Right renal cortex interstitium (tissue), 3 donors: ENCODE measurements at regions not wholly inside any gene's neighbourhood (a gene's known extent, or its start where the extent isn't known, plus 50 kb on each side); places are given as distances from the start of the nearest gene placed in this dataset.

Source experiments
- DNase-seq, 3 donors: peaks; one replicate each; pipeline ENCODE4 v3.0.0-alpha.2; 2013; ENCODE audit warnings: low read depth in 3 of 3, low spot score in 2 of 3

DNA sequence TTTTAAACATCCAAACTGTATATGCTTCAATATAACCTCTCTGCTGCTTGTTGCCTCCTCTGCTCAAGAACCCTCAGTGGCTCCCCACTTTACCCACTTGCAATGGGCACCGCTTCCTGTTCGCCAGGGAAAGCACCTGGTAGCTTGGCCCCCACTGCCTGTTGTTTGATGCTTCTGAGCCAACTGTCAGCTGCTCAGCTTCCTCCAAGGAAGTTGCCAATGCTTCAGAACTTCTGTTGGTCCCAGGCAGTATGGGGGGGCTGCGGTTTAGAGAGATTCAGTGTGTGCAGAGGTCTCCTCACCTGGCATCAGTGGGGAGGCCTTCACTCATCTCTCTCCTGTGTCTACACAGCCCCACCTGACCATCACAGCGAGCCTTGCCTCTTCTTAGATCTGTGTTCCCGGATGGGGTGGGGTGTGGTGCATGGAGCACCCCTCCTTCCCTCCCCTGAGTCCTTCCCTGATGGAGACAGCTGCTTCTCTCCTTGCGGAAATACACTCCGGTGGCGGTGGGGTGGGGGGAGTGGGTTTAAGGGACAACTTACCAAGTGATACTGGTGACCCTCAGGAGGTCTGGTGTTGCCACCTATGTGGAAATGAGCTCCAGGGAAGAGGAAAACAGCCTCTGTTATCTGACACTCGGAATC, 308.1 kb downstream of the CDH26 start:
- no peak for DNase-seq

DNA sequence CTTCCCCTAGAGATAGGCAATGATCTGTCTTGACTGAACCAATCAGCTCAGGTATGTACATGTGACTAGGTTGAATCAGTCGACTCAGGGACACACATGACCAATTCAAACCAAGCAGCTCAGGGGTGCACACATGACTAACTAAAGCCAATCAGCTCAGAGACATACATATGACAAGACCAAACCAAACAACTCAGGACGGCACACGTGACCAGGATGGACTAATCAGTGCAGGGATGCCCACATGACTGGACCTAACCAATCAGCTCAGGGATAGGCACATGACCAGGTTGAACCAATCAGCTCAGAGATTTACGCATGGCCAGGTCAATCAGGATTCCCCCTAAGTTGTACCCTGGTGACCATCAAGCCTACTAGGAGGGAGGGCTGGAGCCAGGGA, 310.3 kb downstream of the CDH26 start:
- DNase-seq: no peak

DNA sequence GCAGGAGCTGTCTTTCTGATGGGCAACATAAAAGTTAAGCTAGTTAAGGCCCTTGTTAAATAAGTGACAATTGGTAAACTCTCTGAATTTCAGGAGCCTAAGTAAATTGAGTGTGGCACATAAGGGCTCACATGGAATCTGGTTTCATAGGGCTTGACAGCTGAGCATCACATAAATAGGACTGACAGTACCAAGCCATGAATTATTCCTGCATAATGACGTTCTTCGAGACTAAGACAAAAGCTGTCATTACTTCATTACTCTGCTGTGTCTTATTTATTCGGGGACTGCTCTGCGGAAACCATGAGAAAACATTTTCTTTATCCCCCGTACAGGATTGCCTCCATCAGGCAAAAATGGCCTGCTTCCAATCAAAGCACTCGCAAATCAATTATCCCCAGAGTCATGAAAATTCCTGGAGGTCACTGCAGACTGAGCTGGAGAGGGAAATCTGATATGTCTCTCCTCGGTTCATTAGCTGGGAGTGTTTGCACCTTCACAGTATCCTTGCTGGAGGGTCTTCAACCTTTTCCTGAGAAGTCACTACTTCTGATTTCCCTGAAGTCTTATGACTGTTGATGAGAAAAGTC, 311.4 kb downstream of the CDH26 start:
- DNase-seq: peak in 1 of 3 donors; percentile 36

DNA sequence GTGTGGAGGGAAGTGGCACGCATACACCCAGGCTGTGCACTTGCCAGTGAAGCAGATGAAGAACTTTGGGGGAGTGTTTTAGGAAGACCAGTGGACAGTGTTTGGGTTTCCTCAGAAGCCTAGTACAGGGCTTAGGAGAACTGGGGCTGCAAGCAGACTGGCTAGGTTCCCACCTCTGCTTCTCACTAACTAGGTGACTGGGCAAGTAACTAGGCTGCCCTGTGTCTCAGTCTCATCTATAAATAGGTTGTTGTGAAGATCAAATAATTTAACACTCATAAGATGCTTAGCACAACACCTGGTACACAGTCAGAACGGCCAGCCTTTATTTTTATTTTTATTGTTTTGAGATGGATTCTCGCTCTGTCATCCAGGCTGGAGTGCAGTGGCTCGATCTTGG, 312.1 kb downstream of the CDH26 start:
- DNase-seq: no peak

DNA sequence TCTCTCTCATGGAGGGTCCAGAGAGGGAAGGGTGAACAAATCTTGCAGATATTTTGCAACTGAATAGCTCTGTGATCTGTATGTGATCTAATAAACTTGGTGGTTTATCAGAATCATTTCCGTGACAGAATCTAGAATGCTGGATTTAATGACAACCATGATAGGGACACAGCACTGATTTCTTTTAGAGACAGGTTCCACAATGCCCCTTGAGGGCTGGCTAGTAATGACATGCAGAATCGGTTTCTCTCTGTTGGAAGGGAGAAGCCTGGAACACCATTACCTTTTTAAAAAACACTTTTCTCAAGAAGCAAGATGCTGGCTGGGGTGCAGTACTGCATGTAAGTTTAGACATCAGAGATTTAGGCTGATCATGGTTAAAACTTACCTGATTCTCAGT, 313.4 kb downstream of the CDH26 start:
- DNase-seq: no peak

DNA sequence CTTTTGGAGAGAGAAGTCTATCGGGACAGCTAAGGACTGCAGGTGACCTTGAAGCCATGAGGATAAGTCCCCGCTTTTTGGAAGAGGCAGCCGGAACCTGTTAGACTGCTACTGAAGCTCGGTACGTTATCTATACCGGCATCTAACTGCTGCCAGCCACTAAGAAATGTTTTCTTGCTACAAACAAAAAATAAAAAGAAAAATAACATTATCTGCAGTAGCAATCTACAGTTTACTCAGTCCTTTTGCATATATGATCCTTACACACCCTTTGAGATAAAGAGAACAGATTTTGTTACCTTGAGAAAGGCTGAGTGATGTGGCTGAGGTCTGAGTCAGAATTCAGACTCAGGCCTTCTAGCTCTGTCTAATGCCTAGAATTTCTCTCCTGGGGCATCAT, 314.6 kb downstream of the CDH26 start:
- DNase-seq: no peak

DNA sequence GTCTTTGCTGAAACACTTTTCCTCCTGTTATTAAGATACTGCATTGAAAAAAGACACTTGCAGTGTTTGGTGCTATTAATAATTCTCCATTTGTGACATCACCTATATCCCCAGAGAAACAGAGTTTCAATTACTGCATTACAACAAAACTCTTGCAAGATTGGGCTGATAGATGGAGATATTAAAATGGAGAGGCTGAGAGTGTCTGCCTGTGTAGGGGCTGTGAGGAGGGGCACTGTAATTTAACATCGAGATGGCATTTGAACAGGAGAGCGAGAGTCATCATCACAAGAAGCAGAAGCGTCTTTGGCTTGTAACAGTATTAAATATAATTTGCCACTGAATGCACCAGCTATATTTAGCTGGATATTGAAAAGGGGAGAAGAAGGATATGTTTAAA, 316.5 kb downstream of the CDH26 start:
- DNase-seq: no peak

DNA sequence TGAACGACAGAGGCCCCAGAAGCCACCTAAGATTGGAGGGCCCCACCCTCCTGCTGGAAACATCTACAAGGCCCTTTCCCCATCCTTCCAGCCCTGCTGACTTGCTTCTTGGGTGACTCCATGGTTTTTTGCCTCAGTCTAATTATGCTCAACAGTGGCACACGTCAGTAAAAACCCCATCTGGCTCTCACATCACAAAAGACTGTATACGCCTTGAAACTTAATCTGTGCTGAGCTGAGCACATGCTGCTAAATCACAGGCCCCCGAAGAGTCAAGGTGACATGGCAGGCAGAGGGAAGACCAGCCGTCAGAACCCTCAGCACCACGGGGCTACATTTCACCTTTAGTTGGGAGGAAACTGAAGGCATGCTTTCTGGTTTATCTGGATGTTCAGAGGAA, 323.1 kb downstream of the CDH26 start:
- no peak for DNase-seq

DNA sequence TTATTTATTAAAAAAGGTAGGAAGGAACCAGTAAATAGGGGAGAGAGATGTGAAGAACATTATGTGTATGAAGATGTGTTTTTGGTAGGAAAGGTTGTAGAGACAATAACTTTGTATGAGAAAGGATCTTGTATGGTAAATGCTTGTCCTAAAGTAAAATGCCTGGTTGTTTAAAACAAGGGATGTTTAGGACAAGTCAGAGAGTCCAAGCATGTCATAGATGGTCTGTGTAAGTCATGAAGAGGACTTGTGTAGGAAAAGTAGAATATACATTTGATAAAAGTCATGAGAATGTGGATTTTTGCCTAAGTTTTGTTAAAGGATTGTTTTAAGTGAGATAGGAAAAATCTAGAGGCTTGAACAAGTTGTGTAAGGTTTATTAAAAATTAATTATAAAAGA, 325.1 kb downstream of the CDH26 start:
- no peak for DNase-seq

DNA sequence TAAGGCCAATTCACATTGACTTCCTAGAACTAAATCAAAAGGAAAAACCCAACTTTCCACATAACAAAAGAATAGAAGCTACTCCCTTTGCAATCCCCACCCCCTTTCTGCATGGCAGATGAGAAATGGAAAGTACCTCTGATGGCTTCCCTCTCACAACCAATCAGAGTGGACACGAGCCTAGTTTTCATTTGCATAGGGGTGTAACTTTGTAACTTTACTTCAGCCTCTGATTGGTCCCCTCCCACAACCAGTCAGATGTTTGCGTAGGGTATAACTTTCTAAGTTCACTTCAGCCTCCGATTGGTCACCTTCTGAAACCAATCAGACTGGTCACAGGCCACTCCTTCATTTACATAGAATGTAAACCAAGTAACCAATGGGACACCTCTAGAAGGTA, 328.5 kb downstream of the CDH26 start:
- DNase-seq: no peak

DNA sequence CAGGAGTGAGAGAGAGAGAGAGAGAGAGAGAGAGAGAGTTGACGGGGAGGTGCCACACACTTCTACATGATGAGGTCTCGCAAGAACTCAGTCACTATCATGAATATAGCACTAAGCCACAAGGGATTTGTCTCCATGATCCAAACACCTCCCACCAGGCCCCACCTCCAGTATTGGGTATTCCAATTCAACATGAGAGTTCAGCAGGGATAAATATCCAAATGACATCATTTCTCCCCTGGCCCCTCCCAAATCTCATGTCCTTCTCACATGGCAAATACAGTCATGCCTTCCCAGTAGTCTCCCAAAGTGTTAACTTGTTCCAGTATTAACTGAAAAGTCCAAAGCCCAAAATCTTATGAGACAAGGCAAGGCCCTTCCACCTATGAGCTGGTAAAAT, 330.7 kb downstream of the CDH26 start:
- DNase-seq: no peak

DNA sequence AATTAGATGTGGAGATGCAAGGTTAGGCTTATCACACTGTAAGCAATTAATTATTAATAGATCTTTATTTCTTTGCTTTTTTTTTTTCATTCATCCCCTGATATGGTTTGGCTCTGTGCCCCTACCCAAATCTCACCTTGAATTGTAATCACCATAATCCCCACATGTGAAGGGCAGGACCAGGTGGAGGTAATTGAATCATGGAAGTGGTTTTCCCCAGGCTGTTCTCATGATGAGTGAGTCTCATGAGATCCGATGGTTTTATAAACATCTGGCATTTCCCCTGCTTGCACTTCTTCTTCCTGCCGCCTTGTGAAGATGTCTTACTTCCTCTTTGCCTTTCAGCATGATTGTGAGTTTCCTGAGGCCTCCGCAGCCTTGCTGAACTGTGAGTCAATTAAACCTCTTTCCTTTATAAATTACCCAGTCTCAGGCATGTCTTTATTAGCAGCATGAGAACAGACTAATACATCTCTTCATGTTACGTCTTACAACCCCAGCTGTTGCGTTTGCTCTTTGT, 333.8 kb downstream of the CDH26 start:
- no peak for DNase-seq

DNA sequence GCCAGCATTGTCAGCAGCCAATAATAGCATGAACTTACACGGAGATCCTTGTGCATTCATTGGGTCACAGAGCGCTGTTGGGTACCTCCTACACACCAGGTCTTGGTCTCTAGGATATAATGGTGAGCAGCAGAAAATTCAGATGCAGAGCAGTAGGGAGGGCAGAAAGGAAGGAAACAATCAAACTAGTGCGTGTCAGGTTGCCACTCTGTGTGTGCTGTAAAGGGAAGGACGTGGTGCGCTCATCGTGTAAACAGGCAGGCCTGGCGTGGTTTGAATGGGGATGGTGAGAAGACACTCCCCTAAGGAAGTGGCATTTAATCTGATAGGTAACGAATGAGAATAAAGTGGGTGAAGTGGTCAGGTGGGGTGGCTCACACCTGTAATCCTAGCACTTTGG, 336.4 kb downstream of the CDH26 start:
- DNase-seq: no peak

DNA sequence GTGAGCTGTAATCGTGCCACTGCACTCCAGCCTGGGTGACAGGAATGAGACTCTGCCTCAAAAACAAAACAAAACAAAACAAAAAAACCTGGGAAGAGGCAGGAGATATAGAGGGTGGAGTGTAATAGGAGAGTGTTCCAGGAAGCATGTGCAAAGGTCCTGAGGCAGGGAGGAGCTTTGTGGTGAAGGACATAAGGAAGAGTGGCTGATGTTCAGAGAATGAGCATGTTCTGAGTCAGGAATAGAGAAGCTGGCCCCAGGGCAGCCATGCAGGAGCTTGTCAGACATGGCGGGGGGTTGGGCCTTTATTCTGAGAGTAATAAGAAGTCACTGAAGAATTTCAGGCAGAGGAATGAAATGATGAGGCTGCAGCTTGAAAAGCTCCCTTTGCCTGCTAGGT, 337.0 kb downstream of the CDH26 start:
- no peak for DNase-seq

DNA sequence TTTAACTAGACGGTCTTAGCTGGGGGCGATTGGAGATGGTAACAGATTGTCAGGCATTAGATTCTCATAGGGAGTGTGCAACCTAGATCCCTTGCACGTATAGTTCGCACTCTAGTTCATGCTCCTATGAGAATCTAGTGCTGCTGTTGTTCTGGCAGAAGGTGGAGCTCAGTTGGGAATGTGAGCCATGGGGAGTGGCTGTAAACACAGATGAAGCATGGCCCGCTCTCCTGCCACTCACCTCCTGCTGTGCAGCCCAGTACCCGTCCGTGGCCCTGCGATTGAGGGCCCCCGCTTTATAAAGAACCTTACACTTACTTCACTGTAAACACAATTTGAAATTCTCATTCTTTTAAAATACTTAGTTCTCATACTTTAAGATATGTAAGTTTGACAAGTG, 339.4 kb downstream of the CDH26 start:
- DNase-seq: no peak

DNA sequence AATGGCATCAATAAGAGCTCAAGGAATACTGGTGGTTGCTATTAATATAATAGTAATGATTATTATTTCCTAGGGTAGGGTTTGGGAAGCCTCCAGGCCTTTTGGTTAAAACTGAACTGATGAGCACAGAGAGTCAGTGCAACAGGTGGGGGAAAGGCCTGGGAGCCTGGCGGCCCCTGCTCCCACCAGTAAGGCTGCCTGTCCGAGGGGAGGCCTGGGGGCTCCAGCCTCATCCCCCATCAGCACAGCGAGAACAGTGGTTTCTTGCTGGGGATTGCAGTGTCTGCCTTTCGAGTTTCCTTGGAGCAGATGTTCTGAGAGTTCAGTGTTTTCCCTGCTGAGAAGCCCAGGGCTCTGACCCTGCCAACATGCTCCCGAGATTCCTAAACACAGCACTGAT, 340.4 kb downstream of the CDH26 start:
- DNase-seq: no peak

DNA sequence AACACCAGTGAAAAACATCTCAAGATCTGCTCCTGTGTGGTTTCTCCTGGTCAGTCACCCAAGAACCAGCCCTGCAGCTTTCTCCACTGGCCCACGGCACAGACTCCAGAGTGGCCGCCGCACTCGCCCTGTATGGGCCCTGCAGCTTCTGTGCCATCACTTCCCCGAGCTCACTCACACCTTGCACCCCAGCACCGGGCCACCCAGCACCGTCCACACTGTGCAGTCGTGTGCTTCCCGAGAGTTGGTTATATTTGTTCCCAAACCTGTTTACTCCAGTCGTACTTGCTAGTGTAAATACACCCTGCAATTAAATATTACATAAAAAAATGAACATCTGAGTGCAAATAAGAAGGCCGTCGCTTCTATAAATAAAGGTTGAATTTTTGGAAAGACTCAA, 341.7 kb downstream of the CDH26 start:
- no peak for DNase-seq

DNA sequence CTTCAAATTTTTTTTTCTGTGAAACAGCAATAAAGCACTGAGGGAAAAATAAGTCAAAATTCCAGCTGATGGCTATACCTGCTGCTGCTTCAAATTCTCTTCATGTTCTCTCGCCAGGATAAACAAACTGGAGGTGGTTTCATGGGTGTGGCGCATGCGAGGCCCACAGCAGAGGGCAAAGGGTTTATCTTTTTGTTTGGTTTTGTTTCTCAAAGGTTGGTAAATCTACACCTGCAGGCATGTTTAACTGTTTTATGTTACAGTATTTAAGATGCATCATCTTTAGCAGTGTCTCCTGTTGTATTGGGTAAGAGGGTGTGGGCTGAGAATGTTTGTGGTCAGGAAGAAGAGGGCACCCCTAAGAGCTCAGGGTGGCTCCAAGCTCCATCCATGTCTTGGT, 342.2 kb downstream of the CDH26 start:
- no peak for DNase-seq

DNA sequence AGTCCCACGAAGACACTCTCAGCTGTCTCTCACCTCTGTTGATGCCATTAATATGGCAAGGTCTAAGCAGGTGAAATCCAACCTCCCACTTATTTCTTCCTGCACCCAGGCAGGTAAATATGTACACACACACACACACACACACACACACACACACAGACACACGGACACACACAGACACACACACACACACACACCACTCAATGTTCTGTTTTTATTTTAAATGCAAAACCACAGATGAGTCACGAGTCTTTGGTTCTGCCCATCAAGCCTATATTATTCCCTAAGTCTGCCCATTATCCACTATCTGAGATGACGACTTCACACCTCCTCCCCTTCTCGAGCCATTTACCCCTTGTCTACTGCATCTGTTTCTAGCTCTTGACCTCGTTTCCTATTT, 344.7 kb downstream of the CDH26 start:
- no peak for DNase-seq

DNA sequence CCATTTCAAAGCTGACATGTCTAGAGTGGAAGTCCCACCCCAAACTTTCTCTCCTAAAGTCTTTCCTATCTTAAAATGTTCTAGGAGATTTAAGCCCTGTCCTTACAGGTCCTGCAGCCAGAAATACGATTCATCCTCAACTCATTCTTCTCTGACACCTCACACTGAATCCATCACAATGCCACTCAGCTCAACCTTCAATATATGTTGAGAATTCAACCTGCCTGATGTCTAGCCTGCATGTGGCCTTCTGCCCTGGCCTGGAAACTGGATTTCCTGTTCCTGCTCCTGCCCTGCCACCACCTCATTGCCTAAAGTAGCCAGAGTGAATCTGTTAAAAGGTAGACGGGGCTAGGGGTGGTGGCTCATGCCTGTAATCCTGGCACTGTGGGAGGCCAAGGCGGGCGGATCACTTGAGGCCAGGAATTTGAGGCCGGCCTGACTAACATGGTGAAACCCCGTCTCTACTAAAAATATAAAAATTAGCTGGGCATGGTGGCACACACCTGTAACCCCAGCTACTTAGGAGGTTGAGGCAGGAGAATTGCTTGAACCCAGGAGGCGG, 345.9 kb downstream of the CDH26 start:
- no peak for DNase-seq

DNA sequence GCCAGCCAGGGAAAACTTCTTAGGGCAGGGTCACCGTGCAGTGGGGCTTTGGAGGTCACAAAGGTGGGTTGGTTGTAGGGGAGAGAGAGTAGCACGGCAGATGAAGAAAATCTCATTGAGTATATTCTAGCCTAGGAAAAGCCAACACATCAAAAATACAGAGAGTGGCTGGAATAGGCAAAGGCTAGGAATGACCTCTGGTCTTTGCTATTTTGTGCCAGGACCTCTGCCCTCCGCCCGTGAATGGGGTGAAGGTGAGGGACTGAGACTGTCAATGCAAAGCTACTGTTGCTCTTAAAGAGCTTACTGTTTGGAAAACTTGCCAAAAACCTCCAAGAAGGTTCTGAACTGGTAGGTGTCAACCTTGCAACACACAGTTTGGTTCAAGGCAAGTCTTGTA, 346.7 kb downstream of the CDH26 start:
- DNase-seq: no peak

DNA sequence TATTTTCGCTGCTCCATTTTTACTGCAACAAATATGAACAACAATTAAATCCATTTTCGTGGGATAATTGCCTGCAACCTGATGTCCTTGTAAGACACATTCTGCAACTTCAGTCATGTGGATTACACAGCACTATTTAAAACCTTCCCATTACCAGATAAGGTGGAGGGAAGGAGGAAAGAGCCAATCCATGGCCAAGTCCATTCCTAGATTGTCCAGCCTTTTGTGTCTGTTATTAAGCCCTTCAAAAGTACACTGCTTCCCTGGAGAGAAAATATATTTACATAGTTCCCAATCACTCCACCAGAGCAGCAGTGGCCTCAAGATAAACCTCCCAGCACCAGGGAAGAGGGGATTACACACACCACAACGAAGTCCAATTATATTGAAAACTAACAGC, 347.9 kb downstream of the CDH26 start:
- no peak for DNase-seq

DNA sequence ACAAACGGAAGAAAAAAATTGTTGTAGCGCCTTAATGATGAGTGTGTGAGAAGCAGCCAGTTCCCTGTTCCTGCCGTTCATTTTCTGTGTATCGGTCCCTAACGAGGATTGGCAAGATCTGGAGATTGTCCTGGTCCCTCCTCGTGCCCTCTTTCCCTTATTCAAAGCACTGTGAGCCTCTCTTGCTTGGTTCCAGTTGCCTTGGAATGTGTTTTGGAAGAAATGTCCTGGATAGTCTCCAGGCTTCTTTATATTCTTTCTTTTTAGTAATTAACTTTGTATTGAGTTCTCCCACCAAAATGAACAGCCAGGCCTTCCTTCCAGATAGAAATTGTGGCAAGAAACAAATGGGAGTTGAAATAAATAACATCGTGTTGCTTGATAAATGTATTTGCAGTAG, 348.3 kb downstream of the CDH26 start:
- no peak for DNase-seq
